ENCODE measurements at regions not wholly inside any gene's neighbourhood (a gene's known extent, or its start where the extent isn't known, plus 50 kb on each side); places are given as distances from the start of the nearest gene placed in this dataset.

- peaks cover 0 to 6% of the 10 kb centered on the region in 2 donors for H3K9me3 ChIP-seq (ENCODE audit: control insufficient read depth in 2 of 2, insufficient read depth in 1 of 2, low read length in 1 of 2)
- WGBS, result 86% methylated on average over 12 of the region's 12 CpGs
- no peak for DNase-seq (ENCODE audit: low read depth in 6 of 9, low spot score in 9 of 9)
These were observed 118.8 kb upstream of the ARID1B start for GRCh38 chr6:156658186-156658965.

GRCh38 chr6:156657296-156657695 lies 119.9 kb upstream of the ARID1B start:
- no peak for DNase-seq (ENCODE audit: low read depth in 6 of 9, low spot score in 9 of 9)
- H3K9me3 ChIP-seq (ENCODE audit: control insufficient read depth in 2 of 2, insufficient read depth in 1 of 2, low read length in 1 of 2), result peaks cover 0 to 6% of the 10 kb centered on the region in 2 donors
- WGBS, result over 99% methylated on average over 5 of the region's 5 CpGs
- no peaks in the 10 kb centered on the region for H3K27me3 ChIP-seq (ENCODE audit: control insufficient read depth in 2 of 2, insufficient read depth in 1 of 2, low read length in 1 of 2)
- peaks cover 0 to 2% of the 10 kb centered on the region in 2 donors for H3K4me1 ChIP-seq (ENCODE audit: control insufficient read depth in 2 of 2, insufficient read depth in 2 of 2, low read length in 2 of 2)
- H3K27ac ChIP-seq (ENCODE audit: low read depth in 1 of 2, low read length in 1 of 2), result no peak overlapping the region
- H3K36me3 ChIP-seq (ENCODE audit: control insufficient read depth in 2 of 2, insufficient read depth in 2 of 2, low read length in 1 of 2), result no peaks in the 10 kb centered on the region
- no peak overlapping the region for H3K4me3 ChIP-seq (ENCODE audit: low read length in 2 of 2)

More at GRCh38 chr6:156658186-156658965, 118.8 kb upstream of the ARID1B start:
- no peak overlapping the region for H3K27ac ChIP-seq (ENCODE audit: low read depth in 1 of 2, low read length in 1 of 2)
- H3K4me1 ChIP-seq (ENCODE audit: control insufficient read depth in 2 of 2, insufficient read depth in 2 of 2, low read length in 2 of 2), result peaks cover 0 to 2% of the 10 kb centered on the region in 2 donors
- H3K27me3 ChIP-seq (ENCODE audit: control insufficient read depth in 2 of 2, insufficient read depth in 1 of 2, low read length in 1 of 2), result no peaks in the 10 kb centered on the region
- H3K4me3 ChIP-seq (ENCODE audit: low read length in 2 of 2), result no peak overlapping the region
- H3K36me3 ChIP-seq (ENCODE audit: control insufficient read depth in 2 of 2, insufficient read depth in 2 of 2, low read length in 1 of 2), result no peaks in the 10 kb centered on the region

- H3K36me3 ChIP-seq (ENCODE audit: control insufficient read depth in 2 of 2, insufficient read depth in 2 of 2, low read length in 1 of 2), result no peaks in the 10 kb centered on the region
- no peak for DNase-seq (ENCODE audit: low read depth in 6 of 9, low spot score in 9 of 9)
- WGBS, result 97% methylated on average over 8 of the region's 8 CpGs
- peaks cover 0 to 2% of the 10 kb centered on the region in 2 donors for H3K4me1 ChIP-seq (ENCODE audit: control insufficient read depth in 2 of 2, insufficient read depth in 2 of 2, low read length in 2 of 2)
- peaks cover 0 to 3% of the 10 kb centered on the region in 2 donors for H3K9me3 ChIP-seq (ENCODE audit: control insufficient read depth in 2 of 2, insufficient read depth in 1 of 2, low read length in 1 of 2)
- no peak overlapping the region for H3K4me3 ChIP-seq (ENCODE audit: low read length in 2 of 2)
- H3K27me3 ChIP-seq (ENCODE audit: control insufficient read depth in 2 of 2, insufficient read depth in 1 of 2, low read length in 1 of 2), result no peaks in the 10 kb centered on the region
- no peak overlapping the region for H3K27ac ChIP-seq (ENCODE audit: low read depth in 1 of 2, low read length in 1 of 2)
These were observed 122.0 kb upstream of the ARID1B start for GRCh38 chr6:156654919-156655918.

- H3K4me1 ChIP-seq (ENCODE audit: control insufficient read depth in 2 of 2, insufficient read depth in 2 of 2, low read length in 2 of 2), result no peaks in the 10 kb centered on the region
- no peaks in the 10 kb centered on the region for H3K27me3 ChIP-seq (ENCODE audit: control insufficient read depth in 2 of 2, insufficient read depth in 1 of 2, low read length in 1 of 2)
- H3K27ac ChIP-seq (ENCODE audit: low read depth in 1 of 2, low read length in 1 of 2), result no peak overlapping the region
- WGBS, result 98% methylated on average over 5 of the region's 5 CpGs
- H3K4me3 ChIP-seq (ENCODE audit: low read length in 2 of 2), result no peak overlapping the region
- no peaks in the 10 kb centered on the region for H3K36me3 ChIP-seq (ENCODE audit: control insufficient read depth in 2 of 2, insufficient read depth in 2 of 2, low read length in 1 of 2)
- DNase-seq (ENCODE audit: low read depth in 6 of 9, low spot score in 9 of 9), result no peak
- H3K9me3 ChIP-seq (ENCODE audit: control insufficient read depth in 2 of 2, insufficient read depth in 1 of 2, low read length in 1 of 2), result no peaks in the 10 kb centered on the region
These were observed 124.9 kb upstream of the ARID1B start for GRCh38 chr6:156652231-156652750.

- Histone ChIP-seq H3K27ac (ENCODE audit: low read depth in 1 of 2, low read length in 1 of 2) (no peak overlapping the region), H3K4me3 (ENCODE audit: low read length in 2 of 2) (no peak overlapping the region), H3K4me1 (ENCODE audit: control insufficient read depth in 2 of 2, insufficient read depth in 2 of 2, low read length in 2 of 2) (no peaks in the 10 kb centered on the region), H3K36me3 (ENCODE audit: control insufficient read depth in 2 of 2, insufficient read depth in 2 of 2, low read length in 1 of 2) (no peaks in the 10 kb centered on the region), H3K9me3 (ENCODE audit: control insufficient read depth in 2 of 2, insufficient read depth in 1 of 2, low read length in 1 of 2) (no peaks in the 10 kb centered on the region), H3K27me3 (ENCODE audit: control insufficient read depth in 2 of 2, insufficient read depth in 1 of 2, low read length in 1 of 2) (no peaks in the 10 kb centered on the region)
- no peak for DNase-seq (ENCODE audit: low read depth in 6 of 9, low spot score in 9 of 9)
- 88% methylated on average over 8 of the region's 8 CpGs for WGBS
These were observed 125.7 kb upstream of the ARID1B start for GRCh38 chr6:156651486-156651885.

GRCh38 chr6:156650896-156651390 lies 126.2 kb upstream of the ARID1B start:
- 97% methylated on average over 4 of the region's 4 CpGs for WGBS
- Histone ChIP-seq H3K27ac (ENCODE audit: low read depth in 1 of 2, low read length in 1 of 2) (no peak overlapping the region), H3K36me3 (ENCODE audit: control insufficient read depth in 2 of 2, insufficient read depth in 2 of 2, low read length in 1 of 2) (no peaks in the 10 kb centered on the region)

GRCh38 chr6:156648616-156649015 lies 128.6 kb upstream of the ARID1B start:
- H3K27me3 ChIP-seq (ENCODE audit: control insufficient read depth in 2 of 2, insufficient read depth in 1 of 2, low read length in 1 of 2), result no peaks in the 10 kb centered on the region
- no peak overlapping the region for H3K4me3 ChIP-seq (ENCODE audit: low read length in 2 of 2)
- no peaks in the 10 kb centered on the region for H3K36me3 ChIP-seq (ENCODE audit: control insufficient read depth in 2 of 2, insufficient read depth in 2 of 2, low read length in 1 of 2)
- H3K9me3 ChIP-seq (ENCODE audit: control insufficient read depth in 2 of 2, insufficient read depth in 1 of 2, low read length in 1 of 2), result no peaks in the 10 kb centered on the region
- WGBS, result 92% methylated on average over 6 of the region's 6 CpGs
- H3K4me1 ChIP-seq (ENCODE audit: control insufficient read depth in 2 of 2, insufficient read depth in 2 of 2, low read length in 2 of 2), result no peaks in the 10 kb centered on the region
- no peak overlapping the region for H3K27ac ChIP-seq (ENCODE audit: low read depth in 1 of 2, low read length in 1 of 2)
- DNase-seq (ENCODE audit: low read depth in 6 of 9, low spot score in 9 of 9), result no peak

More at GRCh38 chr6:156650896-156651390, 126.2 kb upstream of the ARID1B start:
- H3K9me3 ChIP-seq (ENCODE audit: control insufficient read depth in 2 of 2, insufficient read depth in 1 of 2, low read length in 1 of 2), result no peaks in the 10 kb centered on the region
- no peaks in the 10 kb centered on the region for H3K27me3 ChIP-seq (ENCODE audit: control insufficient read depth in 2 of 2, insufficient read depth in 1 of 2, low read length in 1 of 2)
- no peaks in the 10 kb centered on the region for H3K4me1 ChIP-seq (ENCODE audit: control insufficient read depth in 2 of 2, insufficient read depth in 2 of 2, low read length in 2 of 2)
- no peak for DNase-seq (ENCODE audit: low read depth in 6 of 9, low spot score in 9 of 9)
- no peak overlapping the region for H3K4me3 ChIP-seq (ENCODE audit: low read length in 2 of 2)

GRCh38 chr6:156647991-156648390 lies 129.2 kb upstream of the ARID1B start:
- H3K4me3 ChIP-seq (ENCODE audit: low read length in 2 of 2), result no peak overlapping the region
- H3K27ac ChIP-seq (ENCODE audit: low read depth in 1 of 2, low read length in 1 of 2), result no peak overlapping the region
- H3K4me1 ChIP-seq (ENCODE audit: control insufficient read depth in 2 of 2, insufficient read depth in 2 of 2, low read length in 2 of 2), result no peaks in the 10 kb centered on the region
- no peak for DNase-seq (ENCODE audit: low read depth in 6 of 9, low spot score in 9 of 9)
- no peaks in the 10 kb centered on the region for H3K36me3 ChIP-seq (ENCODE audit: control insufficient read depth in 2 of 2, insufficient read depth in 2 of 2, low read length in 1 of 2)
- H3K9me3 ChIP-seq (ENCODE audit: control insufficient read depth in 2 of 2, insufficient read depth in 1 of 2, low read length in 1 of 2), result no peaks in the 10 kb centered on the region
- H3K27me3 ChIP-seq (ENCODE audit: control insufficient read depth in 2 of 2, insufficient read depth in 1 of 2, low read length in 1 of 2), result no peaks in the 10 kb centered on the region
- WGBS, result 7% methylated on average over 7 of the region's 7 CpGs
